ENCODE measurements at regions not wholly inside any gene's neighbourhood (a gene's known extent, or its start where the extent isn't known, plus 50 kb on each side); places are given as distances from the start of the nearest gene placed in this dataset.
"Not testable (repeated sequence)": the region's sequence is repeated elsewhere in the genome, so short reads cannot be mapped to it uniquely, and the experiment has no call there.

GRCh38 chr1:120272242-120272641 lies 95.9 kb upstream of the SEC22B start:
- not testable (repeated sequence) for H3K4me2 ChIP-seq (ENCODE audit: low read depth, low read length, poor library complexity, severe bottlenecking); H3K36me3 ChIP-seq (ENCODE audit: insufficient read depth, low read length); H2AFZ ChIP-seq (ENCODE audit: low read length); H3K79me2 ChIP-seq (ENCODE audit: low read length); H3K4me1 ChIP-seq (ENCODE audit: low read length); DNase-seq; H3K4me3 ChIP-seq (ENCODE audit: low read length); H3K9ac ChIP-seq (ENCODE audit: low read length); H3K27ac ChIP-seq (ENCODE audit: low read length); H3K9me2 ChIP-seq (replicated peaks; ENCODE audit: insufficient read depth, low read length); H3K9me3 ChIP-seq (ENCODE audit: low read length); H3K27me3 ChIP-seq (ENCODE audit: low read length); H4K20me1 ChIP-seq (ENCODE audit: insufficient read depth, low read depth, low read length)

- not testable (repeated sequence) for H3K27me3 ChIP-seq (ENCODE audit: low read length); H3K27ac ChIP-seq (ENCODE audit: low read length); H3K36me3 ChIP-seq (ENCODE audit: insufficient read depth, low read length); H3K4me1 ChIP-seq (ENCODE audit: low read length); H3K4me3 ChIP-seq (ENCODE audit: low read length); H3K9me2 ChIP-seq (replicated peaks; ENCODE audit: insufficient read depth, low read length); DNase-seq; H3K9ac ChIP-seq (ENCODE audit: low read length); H2AFZ ChIP-seq (ENCODE audit: low read length); H3K9me3 ChIP-seq (ENCODE audit: low read length); H3K4me2 ChIP-seq (ENCODE audit: low read depth, low read length, poor library complexity, severe bottlenecking); H4K20me1 ChIP-seq (ENCODE audit: insufficient read depth, low read depth, low read length); H3K79me2 ChIP-seq (ENCODE audit: low read length)
These were observed 95.4 kb upstream of the SEC22B start for GRCh38 chr1:120271561-120272221.

GRCh38 chr1:120267894-120268551 lies 91.7 kb upstream of the SEC22B start:
- H3K4me2 ChIP-seq (ENCODE audit: low read depth, low read length, poor library complexity, severe bottlenecking); H3K9me2 ChIP-seq (replicated peaks; ENCODE audit: insufficient read depth, low read length); H3K27me3 ChIP-seq (ENCODE audit: low read length); H3K27ac ChIP-seq (ENCODE audit: low read length); H3K79me2 ChIP-seq (ENCODE audit: low read length); H3K4me1 ChIP-seq (ENCODE audit: low read length); H3K36me3 ChIP-seq (ENCODE audit: insufficient read depth, low read length); H4K20me1 ChIP-seq (ENCODE audit: insufficient read depth, low read depth, low read length); H3K9me3 ChIP-seq (ENCODE audit: low read length); H2AFZ ChIP-seq (ENCODE audit: low read length); H3K9ac ChIP-seq (ENCODE audit: low read length); DNase-seq; H3K4me3 ChIP-seq (ENCODE audit: low read length): not testable (repeated sequence)

- not testable (repeated sequence) for H3K36me3 ChIP-seq (ENCODE audit: insufficient read depth, low read length); H3K9me2 ChIP-seq (replicated peaks; ENCODE audit: insufficient read depth, low read length); H4K20me1 ChIP-seq (ENCODE audit: insufficient read depth, low read depth, low read length); H3K27me3 ChIP-seq (ENCODE audit: low read length); H3K9me3 ChIP-seq (ENCODE audit: low read length); H3K27ac ChIP-seq (ENCODE audit: low read length); H3K4me2 ChIP-seq (ENCODE audit: low read depth, low read length, poor library complexity, severe bottlenecking); H3K79me2 ChIP-seq (ENCODE audit: low read length); H3K4me3 ChIP-seq (ENCODE audit: low read length); H3K9ac ChIP-seq (ENCODE audit: low read length); H3K4me1 ChIP-seq (ENCODE audit: low read length); H2AFZ ChIP-seq (ENCODE audit: low read length); DNase-seq
These were observed 88.2 kb upstream of the SEC22B start for GRCh38 chr1:120264564-120264963.

GRCh38 chr1:120262791-120263751 lies 86.8 kb upstream of the SEC22B start:
- not testable (repeated sequence) for H3K27ac ChIP-seq (ENCODE audit: low read length); H3K9me2 ChIP-seq (replicated peaks; ENCODE audit: insufficient read depth, low read length); H3K4me2 ChIP-seq (ENCODE audit: low read depth, low read length, poor library complexity, severe bottlenecking); H3K27me3 ChIP-seq (ENCODE audit: low read length); H3K36me3 ChIP-seq (ENCODE audit: insufficient read depth, low read length); H2AFZ ChIP-seq (ENCODE audit: low read length); H3K9ac ChIP-seq (ENCODE audit: low read length); H3K79me2 ChIP-seq (ENCODE audit: low read length); H4K20me1 ChIP-seq (ENCODE audit: insufficient read depth, low read depth, low read length); H3K4me3 ChIP-seq (ENCODE audit: low read length); DNase-seq; H3K4me1 ChIP-seq (ENCODE audit: low read length); H3K9me3 ChIP-seq (ENCODE audit: low read length)

GRCh38 chr1:120257778-120258105 lies 81.4 kb upstream of the SEC22B start:
- not testable (repeated sequence) for H3K79me2 ChIP-seq (ENCODE audit: low read length); H3K4me3 ChIP-seq (ENCODE audit: low read length); DNase-seq; H3K36me3 ChIP-seq (ENCODE audit: insufficient read depth, low read length); H3K9me2 ChIP-seq (replicated peaks; ENCODE audit: insufficient read depth, low read length); H3K9ac ChIP-seq (ENCODE audit: low read length); H3K27me3 ChIP-seq (ENCODE audit: low read length); H3K9me3 ChIP-seq (ENCODE audit: low read length); H3K4me2 ChIP-seq (ENCODE audit: low read depth, low read length, poor library complexity, severe bottlenecking); H3K4me1 ChIP-seq (ENCODE audit: low read length); H2AFZ ChIP-seq (ENCODE audit: low read length); H4K20me1 ChIP-seq (ENCODE audit: insufficient read depth, low read depth, low read length); H3K27ac ChIP-seq (ENCODE audit: low read length)

GRCh38 chr1:120257064-120257777 lies 80.9 kb upstream of the SEC22B start:
- H3K27ac ChIP-seq (ENCODE audit: low read length); H3K36me3 ChIP-seq (ENCODE audit: insufficient read depth, low read length); H3K9ac ChIP-seq (ENCODE audit: low read length); H3K27me3 ChIP-seq (ENCODE audit: low read length); H3K9me2 ChIP-seq (replicated peaks; ENCODE audit: insufficient read depth, low read length); H2AFZ ChIP-seq (ENCODE audit: low read length); H3K4me1 ChIP-seq (ENCODE audit: low read length); H3K79me2 ChIP-seq (ENCODE audit: low read length); DNase-seq; H4K20me1 ChIP-seq (ENCODE audit: insufficient read depth, low read depth, low read length); H3K9me3 ChIP-seq (ENCODE audit: low read length); H3K4me2 ChIP-seq (ENCODE audit: low read depth, low read length, poor library complexity, severe bottlenecking); H3K4me3 ChIP-seq (ENCODE audit: low read length): not testable (repeated sequence)

- H3K27me3 ChIP-seq (ENCODE audit: low read length); H3K36me3 ChIP-seq (ENCODE audit: insufficient read depth, low read length); H2AFZ ChIP-seq (ENCODE audit: low read length); H3K27ac ChIP-seq (ENCODE audit: low read length); H3K79me2 ChIP-seq (ENCODE audit: low read length); H3K4me2 ChIP-seq (ENCODE audit: low read depth, low read length, poor library complexity, severe bottlenecking); H4K20me1 ChIP-seq (ENCODE audit: insufficient read depth, low read depth, low read length); H3K4me1 ChIP-seq (ENCODE audit: low read length); DNase-seq; H3K4me3 ChIP-seq (ENCODE audit: low read length); H3K9ac ChIP-seq (ENCODE audit: low read length); H3K9me2 ChIP-seq (replicated peaks; ENCODE audit: insufficient read depth, low read length); H3K9me3 ChIP-seq (ENCODE audit: low read length): not testable (repeated sequence)
These were observed 74.4 kb upstream of the SEC22B start for GRCh38 chr1:120250756-120251155.
